K562 (cell line): ENCODE measurements at regions not wholly inside any gene's neighbourhood (a gene's known extent, or its start where the extent isn't known, plus 50 kb on each side); places are given as distances from the start of the nearest gene placed in this dataset.

ENCODE experiments used
- ATAC-seq: fragments of 200-7000 bp; cut with Tn5 transposase; 3 replicates; pipeline ENCODE4 v1.9.1; 2020; ENCODE audit warnings: moderate library complexity
- BruUV-seq: library from RNA; stranded (reverse); fragments of 400-500 nt; replicated peaks from 2 replicates; lab custom pipeline; 2021; lab: Mats Ljungman, UMichigan
- CTCF ChIA-PET: fragments of 300-600 bp; formaldehyde crosslinking; extraction: SDS; loops from one replicate; lab custom pipeline; 2021; ENCODE audit warnings: low intra/inter-chr PET ratio; lab: Yijun Ruan, JAX
- POLR2A ChIA-PET: fragments of 300-600, 350-650 bp; sonication (Branson Sonifier 250); formaldehyde crosslinking; extraction: SDS; loops from one replicate; lab custom pipeline; 2021; ENCODE audit warnings: antibody characterized with exemption, inconsistent platforms; lab: Yijun Ruan, JAX
- DNase-seq, 4 experiments: peaks; one replicate each; pipeline versions ENCODE4 v3.0.0 to v3.0.0-alpha.2; 2011 to 2018; ENCODE audit warnings: low spot score in 3 of 4, mixed read lengths in 3 of 4; ENCODE audit errors: extremely low read depth in 1 of 4
- FAIRE-seq: peaks from 2 replicates; lab custom pipeline; 2011; peaks lifted over from hg19 to GRCh38; lab: Jason Lieb, UNC
- H2AFZ ChIP-seq: 2 replicates; pipeline ENCODE4 v1.6.0; 2011; ENCODE audit warnings: low read depth, low read length, control low read depth, inconsistent platforms
- H3K27ac ChIP-seq: fragments of 200-600 bp; 3 replicates; pipeline ENCODE4 v1.8.0; 2011; ENCODE audit warnings: low read depth, mild to moderate bottlenecking, control low read depth, inconsistent platforms, low read length, moderate library complexity, mixed read lengths; ENCODE audit errors: extremely low read depth
- H3K27me3 ChIP-seq, 2 experiments: fragments of 300-600 bp in 1 of 2; 2 replicates in 1 of 2; 3 replicates in 1 of 2; pipeline versions ENCODE4 v1.6.0 to v1.8.0; 2011; ENCODE audit warnings: inconsistent platforms in 2 of 2, low read length in 2 of 2, mild to moderate bottlenecking in 1 of 2, mixed read lengths in 1 of 2, moderate library complexity in 1 of 2; ENCODE audit not compliant: control insufficient read depth in 2 of 2, insufficient read depth in 2 of 2
- H3K36me3 ChIP-seq: fragments of 300-600 bp; 3 replicates; pipeline ENCODE4 v1.8.0; 2011; ENCODE audit warnings: mild to moderate bottlenecking, low read length, inconsistent platforms; ENCODE audit not compliant: control insufficient read depth, insufficient read depth
- H3K4me1 ChIP-seq, 2 experiments: fragments of 200-600 bp in 1 of 2; replicated peaks in 1 of 2; 2 replicates in 1 of 2; 3 replicates in 1 of 2; pipeline versions ENCODE4 v1.5.1 to v1.8.0; 2011; ENCODE audit warnings: inconsistent platforms in 2 of 2, low read length in 2 of 2, mild to moderate bottlenecking in 1 of 2, mixed read lengths in 1 of 2, moderate library complexity in 1 of 2; ENCODE audit not compliant: control insufficient read depth in 2 of 2, insufficient read depth in 2 of 2
- H3K4me2 ChIP-seq: 2 replicates; pipeline ENCODE4 v1.6.1; 2011; ENCODE audit warnings: low read length, control low read depth, inconsistent platforms, mixed read lengths; ENCODE audit not compliant: insufficient read depth
- H3K4me3 ChIP-seq: fragments of 200-600 bp; sonication (generic), shearing (Covaris generic); 2 replicates; pipeline ENCODE4 v1.5.1; 2016; ENCODE audit warnings: control low read depth, inconsistent platforms
- H3K79me2 ChIP-seq: fragments of 200-600 bp; 3 replicates; pipeline ENCODE4 v1.8.0; 2011; ENCODE audit warnings: low read length, inconsistent platforms; ENCODE audit not compliant: control insufficient read depth, insufficient read depth
- H3K9ac ChIP-seq, 2 experiments: 2 replicates each; pipeline versions ENCODE4 v1.6.0 to v1.6.1; 2011; ENCODE audit warnings: low read depth in 2 of 2, low read length in 2 of 2, control low read depth in 1 of 2, inconsistent platforms in 1 of 2, mild to moderate bottlenecking in 1 of 2, mixed read lengths in 1 of 2; ENCODE audit not compliant: insufficient read depth in 1 of 2
- H3K9me1 ChIP-seq: one replicate; pipeline ENCODE4 v1.6.0; 2011; ENCODE audit warnings: inconsistent platforms, mild to moderate bottlenecking, low read length, moderate library complexity; ENCODE audit not compliant: control insufficient read depth, insufficient read depth
- H3K9me3 ChIP-seq: replicated peaks from 2 replicates; pipeline ENCODE4 v1.5.1; 2011; ENCODE audit warnings: low read depth, low read length, inconsistent platforms; ENCODE audit not compliant: control insufficient read depth, insufficient read depth
- H4K20me1 ChIP-seq: replicated peaks from 2 replicates; pipeline ENCODE4 v1.6.1; 2011; ENCODE audit warnings: low read length, inconsistent platforms, mixed read lengths; ENCODE audit not compliant: control insufficient read depth, insufficient read depth
- ATF3 ChIP-seq, 2 experiments: fragments of 450-650 bp in 1 of 2; sonication (generic) in 1 of 2; formaldehyde crosslinking in 1 of 2; IDR thresholded peaks in 1 of 2; conservative IDR thresholded peaks in 1 of 2; 2 replicates each; pipeline versions ENCODE4 v1.6.1 to v1.8.1; 2016 to 2023; ENCODE audit warnings: mild to moderate bottlenecking in 2 of 2, moderate library complexity in 2 of 2, inconsistent platforms in 1 of 2, missing genetic modification reagents in 1 of 2
- ATF4 ChIP-seq: fragments of 450-650 bp; formaldehyde crosslinking; IDR thresholded peaks from 2 replicates; pipeline ENCODE4 v1.4.0; 2022; ENCODE audit warnings: mild to moderate bottlenecking, moderate library complexity
- BDP1 ChIP-seq: IDR thresholded peaks from 3 replicates; pipeline ENCODE4 v1.6.1; 2011; ENCODE audit not compliant: insufficient read length, insufficient read depth
- C11orf30 ChIP-seq: fragments of 450-650 bp; IDR thresholded peaks from 2 replicates; pipeline ENCODE4 v1.6.1; 2016; ENCODE audit warnings: low read depth, mild to moderate bottlenecking
- CSDE1 ChIP-seq, 2 experiments: fragments of 450-650 bp; IDR thresholded peaks; 2 replicates each; pipeline ENCODE4 v1.6.1; 2016; ENCODE audit warnings: mild to moderate bottlenecking in 1 of 2
- ETV6 ChIP-seq, 3 experiments: fragments of 150-350 bp in 1 of 3; sonication (generic) in 1 of 3; formaldehyde crosslinking in 1 of 3; IDR thresholded peaks; 2 replicates each; pipeline versions ENCODE4 v1.6.1 to v1.8.0; 2014 to 2022; ENCODE audit warnings: borderline replicate concordance in 2 of 3, low read depth in 2 of 3, antibody characterized with exemption in 1 of 3, low read length in 1 of 3, mild to moderate bottlenecking in 1 of 3, missing genetic modification reagents in 1 of 3
- GTF3C2 ChIP-seq: IDR thresholded peaks from 3 replicates; pipeline ENCODE4 v1.6.1; 2011; ENCODE audit warnings: borderline replicate concordance, mild to moderate bottlenecking, moderate library complexity; ENCODE audit not compliant: insufficient read length; ENCODE audit errors: extremely low read depth
- HDAC8 ChIP-seq: fragments of 450-650 bp; IDR thresholded peaks from 2 replicates; pipeline ENCODE4 v1.6.1; 2016; ENCODE audit warnings: mild to moderate bottlenecking, missing genetic modification characterization, moderate library complexity, missing compliant biosample characterization
- MYBL2 ChIP-seq, 2 experiments: fragments of 450-650 bp in 1 of 2; sonication (generic) in 1 of 2; formaldehyde crosslinking in 1 of 2; IDR thresholded peaks; 2 replicates each; pipeline versions ENCODE4 v1.6.1 to v1.8.1; 2017 to 2022; ENCODE audit warnings: borderline replicate concordance in 1 of 2, inconsistent platforms in 1 of 2, low read depth in 1 of 2, mild to moderate bottlenecking in 1 of 2, missing genetic modification reagents in 1 of 2, moderate library complexity in 1 of 2
- OTX1 ChIP-seq: fragments of 450-650 bp; formaldehyde crosslinking; IDR thresholded peaks from 2 replicates; pipeline ENCODE4 v1.4.0; 2022; ENCODE audit warnings: mild to moderate bottlenecking
- STAT5A ChIP-seq: IDR thresholded peaks from 2 replicates; pipeline ENCODE4 v1.6.1; 2012; ENCODE audit warnings: low read length, inconsistent platforms, borderline replicate concordance
- TAF7 ChIP-seq: fragments of 450-650 bp; IDR thresholded peaks from 2 replicates; pipeline ENCODE4 v1.6.1; 2016; ENCODE audit warnings: missing genetic modification characterization, missing compliant biosample characterization
- TCF7L2 ChIP-seq: fragments of 150-350 bp; IDR thresholded peaks from 2 replicates; pipeline ENCODE4 v1.6.1; 2016; ENCODE audit warnings: low read depth, mild to moderate bottlenecking, low read length, moderate library complexity
- ZNF121 ChIP-seq: sonication (generic); formaldehyde crosslinking; conservative IDR thresholded peaks from 2 replicates; pipeline ENCODE4 v1.8.0; 2022; ENCODE audit warnings: missing genetic modification reagents
- ZNF780A ChIP-seq: fragments of 250-450 bp; sonication (Bioruptor Pico); IDR thresholded peaks from 2 replicates; pipeline ENCODE4 v1.5.0; 2021; ENCODE audit warnings: mild to moderate bottlenecking
- ZNF79 ChIP-seq: fragments of 250-450 bp; sonication (Bioruptor Pico); IDR thresholded peaks from 2 replicates; pipeline ENCODE4 v1.4.0; 2020; ENCODE audit warnings: low read depth, mild to moderate bottlenecking, moderate library complexity
- WGBS: fragments of 100-300 bp; shearing (Covaris generic); methylation state at CpG from one replicate; pipeline ENCODE4 v1.1.6; 2016; ENCODE audit warnings: low coverage, mixed read lengths; ENCODE audit not compliant: insufficient coverage; ENCODE audit errors: missing lambda C conversion rate; 5-methylcytosine and 5-hydroxymethylcytosine counted together
- in situ Hi-C: fragments of 300-500 bp; cut with MboI; formaldehyde crosslinking; loops from 4 replicates; pipeline ENCODE4 v1.15.0; 2018; ENCODE audit warnings: inconsistent platforms, mixed read lengths
- intact Hi-C: fragments of 100-400 bp; cut with micrococcal nuclease; formaldehyde crosslinking; loops from 2 replicates; pipeline ENCODE4 v1.14.2; 2022

- Histone ChIP-seq H3K4me3 (no peak overlapping the region), H2AFZ (no peak overlapping the region), H3K36me3 (no peaks in the 10 kb centered on the region), H3K9ac (no peak overlapping the region), H3K4me1 (no peaks in the 10 kb centered on the region), H3K27ac (no peak overlapping the region), H3K4me2 (no peak overlapping the region), H4K20me1 (no peaks in the 10 kb centered on the region), H3K9me1 (no peaks in the 10 kb centered on the region), H3K79me2 (no peaks in the 10 kb centered on the region), H3K9me3 (no peaks in the 10 kb centered on the region), H3K27me3 (no peaks in the 10 kb centered on the region)
- intact Hi-C loops (no loop called here), in situ Hi-C loops (no loop called here)
- POLR2A ChIA-PET = no interaction called here
- CTCF ChIA-PET = no interaction called here
- TF ChIP-seq HDAC8 (tag) (no peak), ATF4 (CRISPR knock-in tag) (no peak), ETV6 (IDR thresholded peaks at IDR 0.05; ENCODE audit: borderline replicate concordance in 1 of 2, low read depth in 2 of 2, low read length in 1 of 2) (no peak), ETV6 (CRISPR knock-in tag; IDR thresholded peaks at IDR 0.05; ENCODE audit: borderline replicate concordance) (no peak), ZNF79 (CRISPR knock-in tag) (no peak), TCF7L2 (no peak), STAT5A (no peak), BDP1 (no peak), GTF3C2 (no peak), TAF7 (no peak), MYBL2 (IDR thresholded peaks at IDR 0.05; ENCODE audit: low read depth) (no peak), MYBL2 (CRISPR knock-in tag; IDR thresholded peaks at IDR 0.05; ENCODE audit: borderline replicate concordance) (no peak), ZNF121 (CRISPR knock-in tag) (no peak), ATF3 (IDR thresholded peaks at IDR 0.05) (no peak), ATF3 (CRISPR knock-in tag; conservative IDR thresholded peaks at IDR 0.05) (no peak), C11orf30 (no peak), OTX1 (no peak), ZNF780A (no peak), CSDE1 (IDR thresholded peaks at IDR 0.05) (no peak)
- 0% methylated on average over 1 of the region's 1 CpG for WGBS
- BruUV-seq = no TSS peak
- DNase-seq = no peak
- ATAC-seq = no peak
- no peak for FAIRE-seq
These were observed 389.3 kb downstream of the SUCLA2 start for GRCh38 chr13:47611664-47612288.
